Fibroblast of skin of scalp (primary cell): ENCODE measurements at regions not wholly inside any gene's neighbourhood (a gene's known extent, or its start where the extent isn't known, plus 50 kb on each side); places are given as distances from the start of the nearest gene placed in this dataset.
"Not testable (repeated sequence)": the region's sequence is repeated elsewhere in the genome, so short reads cannot be mapped to it uniquely, and the experiment has no call there.

Experiments
- DNase-seq: peaks from one replicate; pipeline ENCODE4 v3.0.0-alpha.2; 2013

GRCh38 chr21:6066320-6066985 is 4454.9 kb upstream of the TPTE start:
- not testable (repeated sequence) for DNase-seq

GRCh38 chr21:6068098-6068831 is 4453.1 kb upstream of the TPTE start:
- not testable (repeated sequence) for DNase-seq

DNA sequence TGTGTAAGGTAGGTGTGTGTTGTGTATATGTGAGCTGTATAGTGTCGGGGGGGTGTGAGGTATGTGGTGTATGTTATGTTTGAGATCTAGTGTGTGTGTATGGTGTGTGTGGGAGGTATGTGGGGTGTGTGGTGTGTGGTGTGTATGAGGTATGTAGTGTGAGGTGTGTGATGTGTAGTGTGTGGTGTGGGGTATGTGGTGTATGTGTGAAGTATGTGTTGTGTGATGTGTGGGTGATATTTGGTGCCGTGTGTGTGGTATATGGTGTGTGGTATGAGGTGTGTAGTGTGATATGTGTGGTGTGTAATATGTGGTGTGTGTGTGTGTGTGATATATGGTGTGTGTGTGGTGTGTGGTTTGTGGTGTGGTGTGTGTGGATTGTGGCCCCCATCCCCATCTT is 4451.2 kb upstream of the TPTE start:
- not testable (repeated sequence) for DNase-seq

- not testable (repeated sequence) for DNase-seq
Observed at GRCh38 chr21:6072691-6073090, 4448.7 kb upstream of the TPTE start.

DNA sequence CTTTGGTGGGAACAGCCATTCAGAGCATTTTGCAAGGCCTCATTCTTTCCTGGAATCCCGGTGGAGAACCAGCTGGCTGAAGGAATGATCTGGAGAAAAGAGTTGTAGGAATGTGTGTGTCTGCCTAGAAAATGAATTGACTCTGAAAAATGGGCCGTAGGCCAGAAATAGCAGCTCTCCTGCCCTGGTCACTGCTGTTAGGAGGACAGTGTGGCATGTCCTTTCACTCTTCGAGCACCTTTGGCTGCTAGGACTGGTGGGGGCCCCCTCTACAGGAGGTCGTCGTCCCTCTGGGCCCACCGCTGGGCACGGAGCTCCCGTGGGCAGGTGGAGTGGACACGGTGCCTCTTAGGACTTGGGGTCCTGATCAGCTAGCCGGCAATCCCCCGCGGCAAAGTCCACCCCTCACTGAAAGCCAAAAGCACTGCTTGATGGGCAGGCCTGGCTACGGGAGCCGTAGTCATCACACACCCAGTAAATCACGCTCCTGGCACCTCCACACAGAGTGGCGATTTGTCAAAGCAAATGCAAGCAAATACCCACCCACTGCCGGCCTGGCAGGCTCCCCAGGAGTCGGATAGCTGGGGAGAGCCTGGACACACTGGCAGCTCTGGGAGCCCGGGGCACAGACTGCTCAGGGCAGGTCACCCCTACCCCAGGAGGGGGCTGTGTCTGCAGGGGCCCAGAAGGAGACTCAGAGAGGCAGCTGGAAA is 4447.2 kb upstream of the TPTE start:
- not testable (repeated sequence) for DNase-seq

GRCh38 chr21:6074935-6075334 is 4446.4 kb upstream of the TPTE start:
- not testable (repeated sequence) for DNase-seq

GRCh38 chr21:6075627-6076208 is 4445.7 kb upstream of the TPTE start:
- not testable (repeated sequence) for DNase-seq

GRCh38 chr21:6077358-6077757 is 4444.0 kb upstream of the TPTE start:
- not testable (repeated sequence) for DNase-seq

DNA sequence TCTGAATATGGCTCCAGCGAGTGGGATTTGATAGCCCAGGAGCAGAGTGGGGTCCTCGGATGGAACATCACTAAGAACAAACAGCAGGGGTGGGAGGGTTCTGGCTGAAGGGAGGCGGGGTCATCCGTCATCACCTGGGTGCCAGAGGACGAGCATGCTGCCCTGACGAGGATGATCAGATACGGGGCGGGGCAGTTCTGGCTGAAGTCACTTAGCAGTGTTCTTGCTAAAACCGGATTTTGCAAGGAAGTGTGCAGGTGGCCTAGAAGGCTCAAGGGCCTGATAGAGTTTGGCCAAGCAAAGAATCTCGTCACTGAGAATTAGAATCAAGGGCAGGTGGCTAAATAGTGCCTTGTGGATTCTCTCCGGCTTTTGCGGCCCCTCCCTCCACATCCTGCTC is 4442.5 kb upstream of the TPTE start:
- DNase-seq, result not testable (repeated sequence)

DNA sequence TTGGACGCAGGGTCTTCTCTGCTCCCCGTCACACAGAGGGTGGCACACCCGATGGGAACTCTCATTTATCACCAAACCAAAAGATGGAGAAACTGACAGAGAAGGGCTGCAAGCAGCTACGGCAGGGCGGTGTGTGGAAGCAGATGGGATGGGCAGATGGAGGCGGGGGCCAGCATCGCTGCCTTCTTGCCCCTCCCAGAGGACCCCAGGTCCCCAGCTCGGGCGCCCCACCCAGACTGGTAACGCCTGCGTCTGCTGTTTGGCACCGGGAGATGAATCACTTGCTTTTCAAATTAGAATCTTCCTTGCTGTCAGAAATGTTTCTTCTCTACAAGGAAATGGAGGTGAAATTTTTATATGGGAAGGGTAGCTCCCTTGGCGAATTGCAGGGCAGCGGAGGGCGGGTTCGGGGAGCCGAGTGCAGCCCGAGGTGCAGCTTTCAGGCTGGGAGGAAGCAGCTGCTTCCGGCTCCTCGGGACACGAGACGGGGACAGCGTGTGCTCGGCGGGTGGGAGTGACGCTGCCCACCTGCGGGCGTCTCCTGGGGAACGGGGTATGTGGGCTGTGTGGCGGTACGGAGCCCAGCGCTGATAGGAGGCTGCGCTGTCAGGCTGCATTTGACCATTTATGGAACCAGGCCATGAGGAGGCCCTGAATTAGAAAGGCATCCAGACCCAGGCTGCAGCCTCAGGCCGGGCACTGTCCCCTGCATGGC is 4440.3 kb upstream of the TPTE start:
- not testable (repeated sequence) for DNase-seq

DNA sequence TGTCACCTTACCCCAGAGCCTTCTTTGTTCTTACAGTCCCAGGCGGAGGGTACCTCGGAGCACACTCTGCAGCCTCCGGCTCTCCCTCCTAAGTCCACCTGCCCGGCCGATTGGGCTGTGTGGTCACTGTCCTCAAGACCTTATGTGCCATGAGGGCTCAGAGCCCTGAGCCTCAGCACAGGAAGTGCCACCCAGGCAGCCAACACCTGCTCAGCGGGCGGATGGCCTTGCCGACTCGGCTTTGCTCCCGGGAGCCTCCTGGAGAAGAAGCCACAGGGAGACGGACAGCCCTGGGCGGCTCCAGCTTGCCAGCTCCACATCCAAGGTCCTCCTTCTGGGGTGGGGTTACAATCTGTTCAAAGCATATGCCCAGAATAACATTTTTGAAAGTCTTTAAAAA is 4439.2 kb upstream of the TPTE start:
- DNase-seq, result not testable (repeated sequence)

GRCh38 chr21:6083574-6084120 is 4437.7 kb upstream of the TPTE start:
- DNase-seq, result not testable (repeated sequence)

DNA sequence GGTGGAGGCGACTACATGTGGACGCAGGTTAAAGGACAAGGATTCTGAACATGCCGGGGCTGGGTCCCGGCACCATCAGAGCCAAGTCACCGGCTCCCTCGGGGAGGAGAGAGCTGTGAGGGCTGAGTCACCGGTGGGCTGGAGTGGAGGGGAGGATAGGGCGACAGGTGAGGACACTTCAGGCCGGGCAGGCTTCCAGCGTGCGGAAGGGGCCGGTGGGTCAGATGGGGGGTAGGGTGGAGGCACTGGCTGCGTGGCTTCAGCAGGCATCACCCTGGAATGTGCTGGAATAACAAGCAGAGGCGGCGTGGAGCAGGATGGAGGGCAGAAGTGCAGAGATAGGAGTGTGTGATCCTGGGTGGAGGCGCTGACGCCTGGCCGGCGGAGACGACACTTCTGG is 4435.3 kb upstream of the TPTE start:
- not testable (repeated sequence) for DNase-seq

GRCh38 chr21:6087579-6088178 is 4433.7 kb upstream of the TPTE start:
- DNase-seq, result not testable (repeated sequence)

- DNase-seq, result not testable (repeated sequence)
Observed at GRCh38 chr21:6090286-6090908, 4431.0 kb upstream of the TPTE start.

DNA sequence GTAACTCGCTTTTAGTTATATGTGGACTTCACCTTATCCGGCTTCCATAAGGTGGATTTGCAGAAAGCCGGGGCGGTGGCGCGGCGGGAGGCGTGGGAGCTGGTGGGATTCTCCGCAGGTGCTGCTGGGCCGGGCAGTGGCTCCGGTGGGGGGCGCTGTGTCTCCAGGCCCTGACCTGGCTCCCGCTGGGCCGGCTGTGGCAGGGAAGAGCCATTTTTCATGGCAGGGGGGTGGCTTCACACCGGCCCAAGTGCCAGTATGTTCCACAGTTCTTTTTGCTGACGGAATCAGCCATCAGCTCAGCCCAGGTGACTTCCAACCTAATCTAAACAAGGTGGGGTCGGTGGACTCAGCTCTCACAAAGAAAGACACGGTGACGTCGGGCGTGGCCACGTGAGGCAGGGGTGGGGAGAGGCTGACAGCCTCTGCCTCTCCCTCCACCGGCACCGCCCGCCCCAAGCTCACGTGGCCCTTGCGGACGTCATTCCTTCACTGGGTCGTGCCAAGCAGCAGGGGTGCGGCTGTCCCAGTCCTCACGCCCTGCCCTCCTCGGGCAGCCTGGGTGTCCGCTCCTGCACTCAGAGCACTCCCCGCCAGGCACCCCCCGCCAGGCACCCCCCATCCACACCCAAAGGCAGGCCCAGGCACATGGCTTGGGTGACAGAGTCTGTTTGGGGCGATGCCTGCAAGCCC is 4429.9 kb upstream of the TPTE start:
- not testable (repeated sequence) for DNase-seq

DNA sequence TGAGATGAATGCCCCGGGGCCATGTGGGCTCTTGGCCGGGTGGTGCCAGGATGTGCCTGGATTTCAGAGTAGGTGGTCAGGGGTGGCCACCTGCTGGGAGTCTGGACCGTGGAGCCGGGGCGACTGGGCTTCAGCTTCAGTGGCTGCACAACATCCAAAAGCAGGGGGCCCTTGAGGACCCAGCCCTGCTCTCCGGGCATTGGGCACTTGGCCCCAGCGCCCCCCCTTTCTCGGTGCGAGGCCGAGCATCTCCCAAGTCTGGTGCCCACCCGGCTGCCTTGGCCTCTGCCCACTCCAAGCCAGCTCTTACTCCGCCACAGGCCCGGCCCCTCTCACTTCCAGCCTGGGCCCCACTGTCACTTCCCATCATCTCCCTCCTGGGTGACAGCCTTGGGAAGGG is 4429.0 kb upstream of the TPTE start:
- not testable (repeated sequence) for DNase-seq

- DNase-seq, result not testable (repeated sequence)
Observed at GRCh38 chr21:6093419-6093818, 4428.0 kb upstream of the TPTE start.

- DNase-seq, result not testable (repeated sequence)
Observed at GRCh38 chr21:6093870-6094269, 4427.5 kb upstream of the TPTE start.

- not testable (repeated sequence) for DNase-seq
Observed at GRCh38 chr21:6095304-6095703, 4426.1 kb upstream of the TPTE start.
